Skeletal muscle satellite cell (primary cell): ENCODE measurements at regions not wholly inside any gene's neighbourhood (a gene's known extent, or its start where the extent isn't known, plus 50 kb on each side); places are given as distances from the start of the nearest gene placed in this dataset.
"Not testable (repeated sequence)": the region's sequence is repeated elsewhere in the genome, so short reads cannot be mapped to it uniquely, and the experiment has no call there.

Source experiments
- H3K27me3 ChIP-seq: 2 replicates; pipeline ENCODE4 v1.7.0; 2013; ENCODE audit warnings: low read length; ENCODE audit not compliant: control insufficient read depth, insufficient read depth
- H3K36me3 ChIP-seq: 2 replicates; pipeline ENCODE4 v1.7.0; 2013; ENCODE audit warnings: mild to moderate bottlenecking, control low read depth, low read length; ENCODE audit not compliant: insufficient read depth
- H3K4me1 ChIP-seq: 2 replicates; pipeline ENCODE4 v1.7.0; 2013; ENCODE audit warnings: low read length; ENCODE audit not compliant: control insufficient read depth, insufficient read depth
- H3K4me2 ChIP-seq: 2 replicates; pipeline ENCODE4 v1.7.0; 2013; ENCODE audit warnings: mild to moderate bottlenecking, low read length
- H3K4me3 ChIP-seq: 2 replicates; pipeline ENCODE4 v1.7.0; 2013; ENCODE audit warnings: low read length
- H3K9ac ChIP-seq: 2 replicates; pipeline ENCODE4 v1.7.0; 2013; ENCODE audit warnings: mild to moderate bottlenecking, low read depth, low read length, moderate library complexity
- H3K9me3 ChIP-seq: replicated peaks from 2 replicates; pipeline ENCODE4 v1.7.0; 2013; ENCODE audit warnings: mild to moderate bottlenecking, control low read depth, low read length

DNA sequence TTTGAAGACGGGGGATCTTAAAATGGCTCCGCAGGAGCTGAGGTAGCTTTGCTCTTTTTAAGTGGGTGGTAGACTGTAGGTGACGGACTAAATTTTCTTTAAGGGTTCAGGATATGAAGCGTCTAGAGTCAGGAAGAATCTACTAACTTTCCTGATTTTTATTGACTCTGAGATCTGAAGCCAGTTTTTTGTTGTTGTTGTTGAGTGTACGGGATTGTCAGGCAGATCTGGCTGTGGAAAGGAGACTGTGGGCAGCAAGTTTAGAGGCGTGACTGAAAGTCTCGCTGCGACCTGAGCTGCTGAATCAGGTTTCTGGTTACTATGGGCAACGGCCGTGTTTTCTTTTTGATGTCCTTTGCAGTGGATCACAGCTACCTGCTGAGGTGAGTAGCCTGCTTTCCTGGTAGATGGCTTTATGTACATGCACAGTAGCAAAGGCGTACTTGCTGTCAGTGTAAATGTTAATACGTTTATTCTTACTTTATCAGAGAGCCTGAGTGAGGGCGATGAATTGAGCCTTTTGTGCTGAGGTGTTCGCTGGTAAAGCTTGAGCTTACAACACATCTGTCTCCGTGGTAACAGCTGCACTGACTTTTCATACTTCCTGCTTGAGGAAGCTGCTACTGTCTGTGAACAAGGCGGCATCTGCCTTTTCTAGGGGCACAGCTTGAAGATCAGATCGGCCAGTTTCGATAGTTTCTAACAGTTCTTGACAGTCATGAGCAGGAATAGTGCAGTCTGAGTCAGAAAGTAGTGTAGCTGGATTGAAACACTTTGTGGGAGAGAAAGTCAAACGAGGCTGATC is 193.7 kb downstream of the OTOP1 start:
- H3K4me1 ChIP-seq, H3K9me3 ChIP-seq, H3K9ac ChIP-seq, H3K36me3 ChIP-seq, H3K4me2 ChIP-seq, H3K4me3 ChIP-seq, H3K27me3 ChIP-seq: not testable (repeated sequence)

DNA sequence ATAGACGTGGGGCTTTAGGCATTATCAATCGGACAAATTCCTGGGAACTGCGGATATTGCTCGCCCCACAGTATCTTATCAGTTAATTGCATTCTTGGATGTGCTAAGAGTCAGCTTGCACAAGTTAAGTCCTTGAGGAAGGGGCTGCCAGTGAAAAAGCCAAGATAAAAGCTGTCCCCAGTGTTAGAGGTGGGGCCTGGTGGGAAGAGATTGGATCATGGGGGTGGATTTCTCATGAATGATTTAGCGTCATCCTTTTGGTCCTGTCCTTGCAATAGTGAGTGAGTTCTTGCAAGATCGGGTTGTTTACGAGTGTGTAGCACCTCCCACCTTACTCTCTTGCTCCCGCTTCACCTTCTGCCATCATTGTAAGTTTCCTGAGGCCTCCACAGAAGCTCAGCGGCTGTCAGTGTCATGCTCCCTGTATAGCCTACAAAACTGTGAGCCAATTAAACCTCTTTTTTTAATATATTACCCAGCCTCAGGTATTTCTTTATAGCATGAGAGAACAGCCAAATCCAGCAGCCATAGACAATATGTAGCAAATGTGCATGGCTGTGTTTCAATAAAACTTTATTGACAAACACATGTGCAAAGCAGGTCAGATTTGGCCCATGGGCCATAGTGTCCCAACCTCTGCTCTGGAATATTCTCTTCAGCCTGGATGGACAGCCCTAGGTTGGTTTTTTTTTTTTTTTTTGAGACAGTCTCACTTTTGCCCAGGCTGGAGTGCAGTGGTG is 189.2 kb downstream of the OTOP1 start:
- not testable (repeated sequence) for H3K9ac ChIP-seq, H3K36me3 ChIP-seq, H3K4me2 ChIP-seq, H3K4me1 ChIP-seq, H3K27me3 ChIP-seq, H3K4me3 ChIP-seq, H3K9me3 ChIP-seq

- not testable (repeated sequence) for H3K4me1 ChIP-seq, H3K9ac ChIP-seq, H3K9me3 ChIP-seq, H3K4me2 ChIP-seq, H3K27me3 ChIP-seq, H3K4me3 ChIP-seq, H3K36me3 ChIP-seq
These were observed 180.9 kb downstream of the OTOP1 start for GRCh38 chr4:4045823-4046222.

- not testable (repeated sequence) for H3K4me2 ChIP-seq, H3K27me3 ChIP-seq, H3K4me1 ChIP-seq, H3K9ac ChIP-seq, H3K36me3 ChIP-seq, H3K4me3 ChIP-seq, H3K9me3 ChIP-seq
These were observed 180.0 kb downstream of the OTOP1 start for GRCh38 chr4:4046686-4047085.

GRCh38 chr4:4047202-4047601 is 179.5 kb downstream of the OTOP1 start:
- H3K27me3 ChIP-seq, H3K9ac ChIP-seq, H3K36me3 ChIP-seq, H3K9me3 ChIP-seq, H3K4me1 ChIP-seq, H3K4me2 ChIP-seq, H3K4me3 ChIP-seq: not testable (repeated sequence)

GRCh38 chr4:4048227-4048626 is 178.5 kb downstream of the OTOP1 start:
- H3K4me3 ChIP-seq, H3K9ac ChIP-seq, H3K36me3 ChIP-seq, H3K27me3 ChIP-seq, H3K4me2 ChIP-seq, H3K4me1 ChIP-seq, H3K9me3 ChIP-seq: not testable (repeated sequence)

DNA sequence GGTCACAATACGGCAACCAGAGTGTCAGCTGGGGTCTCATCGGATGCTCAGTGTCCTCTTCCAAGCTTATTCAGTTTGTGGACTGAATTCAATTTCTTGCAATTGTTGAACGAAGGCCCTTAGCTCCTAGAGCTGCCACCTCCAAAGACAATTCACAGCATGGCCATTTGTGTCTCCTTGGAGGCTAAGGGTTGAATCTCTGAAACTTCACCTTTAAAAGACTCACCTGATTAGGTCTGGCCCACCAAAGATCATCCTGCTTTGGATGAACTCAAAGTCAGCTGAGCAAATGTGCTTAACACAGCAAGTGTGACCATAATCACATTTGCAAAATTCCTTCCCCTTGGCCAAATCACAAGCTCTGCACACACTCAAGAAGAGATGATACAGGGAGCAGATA is 175.9 kb downstream of the OTOP1 start:
- not testable (repeated sequence) for H3K27me3 ChIP-seq, H3K36me3 ChIP-seq, H3K4me3 ChIP-seq, H3K9ac ChIP-seq, H3K9me3 ChIP-seq, H3K4me1 ChIP-seq, H3K4me2 ChIP-seq

DNA sequence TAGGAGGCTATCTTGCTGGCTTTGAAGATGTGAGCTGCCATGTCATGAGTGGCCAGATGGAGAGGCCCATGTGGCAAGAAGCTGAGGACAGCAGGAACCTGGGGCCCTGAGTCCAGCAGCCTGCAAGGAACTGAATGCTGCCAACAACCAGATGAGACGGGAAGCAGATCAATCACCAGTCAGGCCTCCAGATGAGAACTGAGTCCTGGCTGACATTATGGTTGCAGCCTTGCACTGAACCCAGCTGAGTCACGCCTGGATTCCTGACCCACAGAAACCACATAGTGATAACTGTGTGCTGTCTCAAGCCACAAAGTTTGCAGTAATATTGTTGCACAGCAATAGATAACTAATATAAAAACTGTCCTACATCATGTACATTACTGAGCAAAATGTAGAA is 173.8 kb downstream of the OTOP1 start:
- H3K27me3 ChIP-seq, H3K4me3 ChIP-seq, H3K4me1 ChIP-seq, H3K36me3 ChIP-seq, H3K4me2 ChIP-seq, H3K9me3 ChIP-seq, H3K9ac ChIP-seq: not testable (repeated sequence)

GRCh38 chr4:4057226-4057625 is 169.5 kb downstream of the OTOP1 start:
- H3K36me3 ChIP-seq, H3K4me2 ChIP-seq, H3K4me1 ChIP-seq, H3K4me3 ChIP-seq, H3K27me3 ChIP-seq, H3K9me3 ChIP-seq, H3K9ac ChIP-seq: not testable (repeated sequence)

- H3K4me2 ChIP-seq, H3K36me3 ChIP-seq, H3K9me3 ChIP-seq, H3K4me1 ChIP-seq, H3K27me3 ChIP-seq, H3K9ac ChIP-seq, H3K4me3 ChIP-seq: not testable (repeated sequence)
These were observed 142.6 kb downstream of the OTOP1 start for GRCh38 chr4:4084171-4084570.

GRCh38 chr4:4089716-4090419 is 136.9 kb downstream of the OTOP1 start:
- not testable (repeated sequence) for H3K9ac ChIP-seq, H3K4me1 ChIP-seq, H3K4me3 ChIP-seq, H3K4me2 ChIP-seq, H3K27me3 ChIP-seq, H3K36me3 ChIP-seq, H3K9me3 ChIP-seq

GRCh38 chr4:4090720-4091119 is 136.0 kb downstream of the OTOP1 start:
- not testable (repeated sequence) for H3K4me1 ChIP-seq, H3K36me3 ChIP-seq, H3K4me3 ChIP-seq

More at GRCh38 chr4:4090720-4091119, 136.0 kb downstream of the OTOP1 start:
- H3K4me2 ChIP-seq, H3K9ac ChIP-seq, H3K27me3 ChIP-seq, H3K9me3 ChIP-seq: not testable (repeated sequence)
